GM21447 (cell line): ENCODE measurements at regions not wholly inside any gene's neighbourhood (a gene's known extent, or its start where the extent isn't known, plus 50 kb on each side); places are given as distances from the start of the nearest gene placed in this dataset.

Experiments
- ATAC-seq: cut with Tn5 transposase; IDR thresholded peaks from one replicate; pipeline ENCODE4 v1.9.1; 2021; ENCODE audit not compliant: unreplicated experiment

GRCh38 chr13:78428646-78429045, 174.7 kb downstream of the POU4F1 start:
- no peak for ATAC-seq

- no peak for ATAC-seq
These were observed 177.2 kb downstream of the POU4F1 start for GRCh38 chr13:78426183-78426582.

GRCh38 chr13:78420814-78421213, 182.5 kb downstream of the POU4F1 start:
- ATAC-seq = peak; percentile 75

GRCh38 chr13:78413887-78414553, 189.3 kb downstream of the POU4F1 start:
- ATAC-seq = no peak

GRCh38 chr13:78410847-78411246, 192.5 kb downstream of the POU4F1 start:
- no peak for ATAC-seq

- ATAC-seq = no peak
These were observed 193.2 kb downstream of the POU4F1 start for GRCh38 chr13:78410164-78410563.

GRCh38 chr13:78409172-78409571, 194.2 kb downstream of the POU4F1 start:
- ATAC-seq = peak; percentile 78

- no peak for ATAC-seq
These were observed 198.4 kb downstream of the POU4F1 start for GRCh38 chr13:78404846-78405360.

- ATAC-seq = no peak
These were observed 200.5 kb downstream of the POU4F1 start for GRCh38 chr13:78402708-78403400.

- ATAC-seq = no peak
These were observed 201.3 kb downstream of the POU4F1 start for GRCh38 chr13:78401873-78402707.

- peak; percentile 99 for ATAC-seq
These were observed 204.5 kb downstream of the POU4F1 start for GRCh38 chr13:78398743-78399410.

GRCh38 chr13:78393286-78394142, 209.8 kb downstream of the POU4F1 start:
- ATAC-seq = no peak

- no peak for ATAC-seq
These were observed 219.5 kb downstream of the POU4F1 start for GRCh38 chr13:78383899-78384298.

- ATAC-seq = no peak
These were observed 220.3 kb downstream of the POU4F1 start for GRCh38 chr13:78383071-78383484.

- no peak for ATAC-seq
These were observed 220.9 kb downstream of the POU4F1 start for GRCh38 chr13:78382491-78382890.

- ATAC-seq = no peak
These were observed 226.5 kb downstream of the POU4F1 start for GRCh38 chr13:78376822-78377221.

- no peak for ATAC-seq
These were observed 227.3 kb downstream of the POU4F1 start for GRCh38 chr13:78376033-78376432.

GRCh38 chr13:78372581-78372980, 230.8 kb downstream of the POU4F1 start:
- no peak for ATAC-seq

GRCh38 chr13:78370231-78370630, 233.1 kb downstream of the POU4F1 start:
- no peak for ATAC-seq

GRCh38 chr13:78364711-78365110, 238.6 kb downstream of the POU4F1 start:
- no peak for ATAC-seq
